GM21367 (cell line): ENCODE measurements at regions not wholly inside any gene's neighbourhood (a gene's known extent, or its start where the extent isn't known, plus 50 kb on each side); places are given as distances from the start of the nearest gene placed in this dataset.

Experiments used
- ATAC-seq: cut with Tn5 transposase; IDR thresholded peaks from one replicate; pipeline ENCODE4 v1.9.1; 2021; ENCODE audit not compliant: unreplicated experiment

GRCh38 chr13:44117816-44118215, 238.1 kb downstream of the LACC1 start:
- ATAC-seq, result no peak

- ATAC-seq, result no peak
These were observed 239.2 kb downstream of the LACC1 start for GRCh38 chr13:44118881-44119280.

GRCh38 chr13:44120043-44120442, 240.3 kb downstream of the LACC1 start:
- ATAC-seq, result no peak

GRCh38 chr13:44120849-44121755, 241.4 kb downstream of the LACC1 start:
- ATAC-seq, result no peak

- no peak for ATAC-seq
These were observed 244.6 kb downstream of the LACC1 start for GRCh38 chr13:44124352-44124751.

- ATAC-seq, result no peak
These were observed 246.3 kb downstream of the LACC1 start for GRCh38 chr13:44125943-44126469.

GRCh38 chr13:44128552-44129001, 245.0 kb upstream of the SERP2 start:
- ATAC-seq, result no peak

GRCh38 chr13:44129418-44129817, 244.2 kb upstream of the SERP2 start:
- no peak for ATAC-seq

GRCh38 chr13:44131069-44131614, 242.5 kb upstream of the SERP2 start:
- no peak for ATAC-seq

- no peak for ATAC-seq
These were observed 240.9 kb upstream of the SERP2 start for GRCh38 chr13:44132710-44133109.

GRCh38 chr13:44133626-44134025, 240.0 kb upstream of the SERP2 start:
- no peak for ATAC-seq

- no peak for ATAC-seq
These were observed 238.1 kb upstream of the SERP2 start for GRCh38 chr13:44135566-44135965.

GRCh38 chr13:44136696-44137268, 236.8 kb upstream of the SERP2 start:
- ATAC-seq, result no peak

- ATAC-seq, result no peak
These were observed 236.2 kb upstream of the SERP2 start for GRCh38 chr13:44137466-44137865.

- ATAC-seq, result no peak
These were observed 233.5 kb upstream of the SERP2 start for GRCh38 chr13:44140146-44140545.

- ATAC-seq, result no peak
These were observed 232.5 kb upstream of the SERP2 start for GRCh38 chr13:44140888-44141724.

GRCh38 chr13:44141725-44142539, 231.7 kb upstream of the SERP2 start:
- ATAC-seq, result peak; percentile 100

- no peak for ATAC-seq
These were observed 231.1 kb upstream of the SERP2 start for GRCh38 chr13:44142540-44142867.

GRCh38 chr13:44142941-44143665, 230.5 kb upstream of the SERP2 start:
- ATAC-seq, result no peak

- no peak for ATAC-seq
These were observed 227.5 kb upstream of the SERP2 start for GRCh38 chr13:44146138-44146537.
